ENCODE measurements at regions not wholly inside any gene's neighbourhood (a gene's known extent, or its start where the extent isn't known, plus 50 kb on each side); places are given as distances from the start of the nearest gene placed in this dataset.

- Histone ChIP-seq H3K4me3 (no peak overlapping the region), H3K27me3 (no peaks in the 10 kb centered on the region), H3K4me1 (no peaks in the 10 kb centered on the region), H3K79me2 (ENCODE audit: low read depth) (no peaks in the 10 kb centered on the region), H4K20me1 (ENCODE audit: low read depth) (no peaks in the 10 kb centered on the region), H3K27ac (no peak overlapping the region), H3K9me3 (ENCODE audit: low read depth) (no peaks in the 10 kb centered on the region), H3F3A (ENCODE audit: low read depth) (no peaks in the 10 kb centered on the region), H3K4me2 (no peak overlapping the region), H2AFZ (replicated peaks) (no peak overlapping the region), H3K9ac (no peak overlapping the region), H3K36me3 (no peaks in the 10 kb centered on the region)
- Mint-ChIP-seq H3K4me1 (peaks cover 8% of the 10 kb centered on the region), H3K27me3 (ENCODE audit: insufficient read depth, low read depth) (no peaks in the 10 kb centered on the region), H3K36me3 (no peaks in the 10 kb centered on the region), H3K9me3 (no peaks in the 10 kb centered on the region), H3K4me3 (no peak overlapping the region), H3K27ac (no peak overlapping the region)
- no peak for TF ChIP-seq EZH2 (IDR thresholded peaks at IDR 0.05)
- no peak for TF ChIP-seq EZH2phosphoT487 (IDR thresholded peaks at IDR 0.05)
- TF ChIP-seq, protein P1, sequence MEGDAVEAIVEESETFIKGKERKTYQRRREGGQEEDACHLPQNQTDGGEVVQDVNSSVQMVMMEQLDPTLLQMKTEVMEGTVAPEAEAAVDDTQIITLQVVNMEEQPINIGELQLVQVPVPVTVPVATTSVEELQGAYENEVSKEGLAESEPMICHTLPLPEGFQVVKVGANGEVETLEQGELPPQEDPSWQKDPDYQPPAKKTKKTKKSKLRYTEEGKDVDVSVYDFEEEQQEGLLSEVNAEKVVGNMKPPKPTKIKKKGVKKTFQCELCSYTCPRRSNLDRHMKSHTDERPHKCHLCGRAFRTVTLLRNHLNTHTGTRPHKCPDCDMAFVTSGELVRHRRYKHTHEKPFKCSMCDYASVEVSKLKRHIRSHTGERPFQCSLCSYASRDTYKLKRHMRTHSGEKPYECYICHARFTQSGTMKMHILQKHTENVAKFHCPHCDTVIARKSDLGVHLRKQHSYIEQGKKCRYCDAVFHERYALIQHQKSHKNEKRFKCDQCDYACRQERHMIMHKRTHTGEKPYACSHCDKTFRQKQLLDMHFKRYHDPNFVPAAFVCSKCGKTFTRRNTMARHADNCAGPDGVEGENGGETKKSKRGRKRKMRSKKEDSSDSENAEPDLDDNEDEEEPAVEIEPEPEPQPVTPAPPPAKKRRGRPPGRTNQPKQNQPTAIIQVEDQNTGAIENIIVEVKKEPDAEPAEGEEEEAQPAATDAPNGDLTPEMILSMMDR (IDR thresholded peaks at IDR 0.05) = no peak
- DNase-seq (ENCODE audit: low spot score) = no peak
Measured at GRCh38 chr3:95048564-95048963, 985.7 kb downstream of the NSUN3 start.

GRCh38 chr3:95049841-95050240, 987.0 kb downstream of the NSUN3 start:
- Mint-ChIP-seq H3K9me3 (no peaks in the 10 kb centered on the region), H3K4me1 (peaks cover 3% of the 10 kb centered on the region), H3K27me3 (ENCODE audit: insufficient read depth, low read depth) (no peaks in the 10 kb centered on the region)

DNA sequence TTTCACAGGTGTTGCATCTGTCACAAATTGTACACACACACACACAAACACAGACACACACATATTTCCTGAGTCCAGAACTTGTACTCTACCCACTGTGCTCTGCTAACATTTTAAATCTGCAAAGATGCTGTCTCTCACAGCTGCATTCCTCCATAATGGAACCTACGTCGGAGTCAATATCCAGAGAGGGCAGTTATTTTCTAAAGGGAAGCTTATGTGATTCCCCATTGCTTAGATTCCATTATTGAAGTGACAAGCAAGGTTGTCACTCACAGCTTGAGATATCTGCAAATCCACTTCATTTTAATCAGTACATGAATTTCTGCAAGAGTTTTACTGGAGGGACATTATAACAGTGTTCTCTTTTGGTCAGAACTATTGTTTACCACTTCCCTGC, 992.4 kb downstream of the NSUN3 start:
- Histone ChIP-seq H2AFZ (replicated peaks) (no peak overlapping the region), H4K20me1 (ENCODE audit: low read depth) (no peaks in the 10 kb centered on the region), H3K4me1 (no peaks in the 10 kb centered on the region), H3F3A (ENCODE audit: low read depth) (no peaks in the 10 kb centered on the region), H3K27me3 (no peaks in the 10 kb centered on the region), H3K9ac (no peak overlapping the region), H3K36me3 (no peaks in the 10 kb centered on the region), H3K4me2 (no peak overlapping the region), H3K4me3 (no peak overlapping the region), H3K27ac (no peak overlapping the region), H3K9me3 (ENCODE audit: low read depth) (no peaks in the 10 kb centered on the region), H3K79me2 (ENCODE audit: low read depth) (no peaks in the 10 kb centered on the region)
- no peaks in the 10 kb centered on the region for H3K9me3 Mint-ChIP-seq
- TF ChIP-seq EZH2phosphoT487 (IDR thresholded peaks at IDR 0.05) (no peak), EZH2 (IDR thresholded peaks at IDR 0.05) (no peak)
- TF ChIP-seq, protein P1 (IDR thresholded peaks at IDR 0.05) = no peak
- no peak overlapping the region for H3K27ac Mint-ChIP-seq
- H3K4me3 Mint-ChIP-seq = no peak overlapping the region
- H3K36me3 Mint-ChIP-seq = no peaks in the 10 kb centered on the region
- H3K4me1 Mint-ChIP-seq = no peaks in the 10 kb centered on the region
- H3K27me3 Mint-ChIP-seq (ENCODE audit: insufficient read depth, low read depth) = no peaks in the 10 kb centered on the region
- DNase-seq (ENCODE audit: low spot score) = no peak

More at GRCh38 chr3:95049841-95050240, 987.0 kb downstream of the NSUN3 start:
- H3K9me3 ChIP-seq (ENCODE audit: low read depth) = no peaks in the 10 kb centered on the region
- no peaks in the 10 kb centered on the region for H3K27me3 ChIP-seq
- no peaks in the 10 kb centered on the region for H3K36me3 Mint-ChIP-seq
- no peak for DNase-seq (ENCODE audit: low spot score)
- no peak overlapping the region for H3K4me2 ChIP-seq
- H3K4me3 ChIP-seq = no peak overlapping the region
- no peaks in the 10 kb centered on the region for H3K36me3 ChIP-seq
- no peak overlapping the region for H3K27ac Mint-ChIP-seq
- H3K4me3 Mint-ChIP-seq = no peak overlapping the region
- TF ChIP-seq EZH2phosphoT487 (IDR thresholded peaks at IDR 0.05) = no peak
- TF ChIP-seq, protein P1 (IDR thresholded peaks at IDR 0.05) = no peak
- no peak for TF ChIP-seq EZH2 (IDR thresholded peaks at IDR 0.05)
- no peaks in the 10 kb centered on the region for H3F3A ChIP-seq (ENCODE audit: low read depth)
- H3K4me1 ChIP-seq = no peaks in the 10 kb centered on the region
- no peak overlapping the region for H3K27ac ChIP-seq
- H3K9ac ChIP-seq = no peak overlapping the region
- no peaks in the 10 kb centered on the region for H4K20me1 ChIP-seq (ENCODE audit: low read depth)
- H3K79me2 ChIP-seq (ENCODE audit: low read depth) = no peaks in the 10 kb centered on the region
- no peak overlapping the region for H2AFZ ChIP-seq (replicated peaks)

All from neural progenitor cell (in vitro differentiated cells).